K562 (cell line): ENCODE measurements at regions not wholly inside any gene's neighbourhood (a gene's known extent, or its start where the extent isn't known, plus 50 kb on each side); places are given as distances from the start of the nearest gene placed in this dataset.

Experiments
- ATAC-seq: fragments of 200-7000 bp; cut with Tn5 transposase; 3 replicates; pipeline ENCODE4 v1.9.1; 2020; ENCODE audit warnings: moderate library complexity
- BruUV-seq: library from RNA; stranded (reverse); fragments of 400-500 nt; replicated peaks from 2 replicates; lab custom pipeline; 2021; lab: Mats Ljungman, UMichigan
- CTCF ChIA-PET: fragments of 300-600 bp; formaldehyde crosslinking; extraction: SDS; loops from one replicate; lab custom pipeline; 2021; ENCODE audit warnings: low intra/inter-chr PET ratio; lab: Yijun Ruan, JAX
- POLR2A ChIA-PET: fragments of 300-600, 350-650 bp; sonication (Branson Sonifier 250); formaldehyde crosslinking; extraction: SDS; loops from one replicate; lab custom pipeline; 2021; ENCODE audit warnings: antibody characterized with exemption, inconsistent platforms; lab: Yijun Ruan, JAX
- DNase-seq, 4 experiments: peaks; one replicate each; pipeline versions ENCODE4 v3.0.0 to v3.0.0-alpha.2; 2011 to 2018; ENCODE audit warnings: low spot score in 3 of 4, mixed read lengths in 3 of 4; ENCODE audit errors: extremely low read depth in 1 of 4
- FAIRE-seq: peaks from 2 replicates; lab custom pipeline; 2011; peaks lifted over from hg19 to GRCh38; lab: Jason Lieb, UNC
- H2AFZ ChIP-seq: 2 replicates; pipeline ENCODE4 v1.6.0; 2011; ENCODE audit warnings: low read depth, low read length, control low read depth, inconsistent platforms
- H3K27ac ChIP-seq: fragments of 200-600 bp; 3 replicates; pipeline ENCODE4 v1.8.0; 2011; ENCODE audit warnings: low read depth, mild to moderate bottlenecking, control low read depth, inconsistent platforms, low read length, moderate library complexity, mixed read lengths; ENCODE audit errors: extremely low read depth
- H3K27me3 ChIP-seq, 2 experiments: fragments of 300-600 bp in 1 of 2; 2 replicates in 1 of 2; 3 replicates in 1 of 2; pipeline versions ENCODE4 v1.6.0 to v1.8.0; 2011; ENCODE audit warnings: inconsistent platforms in 2 of 2, low read length in 2 of 2, mild to moderate bottlenecking in 1 of 2, mixed read lengths in 1 of 2, moderate library complexity in 1 of 2; ENCODE audit not compliant: control insufficient read depth in 2 of 2, insufficient read depth in 2 of 2
- H3K36me3 ChIP-seq: fragments of 300-600 bp; 3 replicates; pipeline ENCODE4 v1.8.0; 2011; ENCODE audit warnings: mild to moderate bottlenecking, low read length, inconsistent platforms; ENCODE audit not compliant: control insufficient read depth, insufficient read depth
- H3K4me1 ChIP-seq, 2 experiments: fragments of 200-600 bp in 1 of 2; replicated peaks in 1 of 2; 2 replicates in 1 of 2; 3 replicates in 1 of 2; pipeline versions ENCODE4 v1.5.1 to v1.8.0; 2011; ENCODE audit warnings: inconsistent platforms in 2 of 2, low read length in 2 of 2, mild to moderate bottlenecking in 1 of 2, mixed read lengths in 1 of 2, moderate library complexity in 1 of 2; ENCODE audit not compliant: control insufficient read depth in 2 of 2, insufficient read depth in 2 of 2
- H3K4me2 ChIP-seq: 2 replicates; pipeline ENCODE4 v1.6.1; 2011; ENCODE audit warnings: low read length, control low read depth, inconsistent platforms, mixed read lengths; ENCODE audit not compliant: insufficient read depth
- H3K4me3 ChIP-seq: fragments of 200-600 bp; sonication (generic), shearing (Covaris generic); 2 replicates; pipeline ENCODE4 v1.5.1; 2016; ENCODE audit warnings: control low read depth, inconsistent platforms
- H3K79me2 ChIP-seq: fragments of 200-600 bp; 3 replicates; pipeline ENCODE4 v1.8.0; 2011; ENCODE audit warnings: low read length, inconsistent platforms; ENCODE audit not compliant: control insufficient read depth, insufficient read depth
- H3K9ac ChIP-seq, 2 experiments: 2 replicates each; pipeline versions ENCODE4 v1.6.0 to v1.6.1; 2011; ENCODE audit warnings: low read depth in 2 of 2, low read length in 2 of 2, control low read depth in 1 of 2, inconsistent platforms in 1 of 2, mild to moderate bottlenecking in 1 of 2, mixed read lengths in 1 of 2; ENCODE audit not compliant: insufficient read depth in 1 of 2
- H3K9me1 ChIP-seq: one replicate; pipeline ENCODE4 v1.6.0; 2011; ENCODE audit warnings: inconsistent platforms, mild to moderate bottlenecking, low read length, moderate library complexity; ENCODE audit not compliant: control insufficient read depth, insufficient read depth
- H3K9me3 ChIP-seq: replicated peaks from 2 replicates; pipeline ENCODE4 v1.5.1; 2011; ENCODE audit warnings: low read depth, low read length, inconsistent platforms; ENCODE audit not compliant: control insufficient read depth, insufficient read depth
- H4K20me1 ChIP-seq: replicated peaks from 2 replicates; pipeline ENCODE4 v1.6.1; 2011; ENCODE audit warnings: low read length, inconsistent platforms, mixed read lengths; ENCODE audit not compliant: control insufficient read depth, insufficient read depth
- ARHGAP35 ChIP-seq: fragments of 450-650 bp; IDR thresholded peaks from 2 replicates; pipeline ENCODE4 v1.6.1; 2018; ENCODE audit not compliant: partially characterized antibody
- COPS2 ChIP-seq: fragments of 450-650 bp; conservative IDR thresholded peaks from 2 replicates; pipeline ENCODE4 v1.6.1; 2016; ENCODE audit warnings: mild to moderate bottlenecking, moderate library complexity
- DACH1 ChIP-seq: fragments of 450-650 bp; IDR thresholded peaks from 2 replicates; pipeline ENCODE4 v1.6.1; 2018; ENCODE audit not compliant: partially characterized antibody
- DIDO1 ChIP-seq: fragments of 450-650 bp; IDR thresholded peaks from 2 replicates; pipeline ENCODE4 v1.6.1; 2016; ENCODE audit warnings: low read depth, missing biosample characterization, missing genetic modification characterization
- FOXA1 ChIP-seq: fragments of 450-650 bp; IDR thresholded peaks from 2 replicates; pipeline ENCODE4 v1.6.1; 2016; ENCODE audit warnings: mild to moderate bottlenecking, borderline replicate concordance
- FOXO4 ChIP-seq: fragments of 450-650 bp; formaldehyde crosslinking; IDR thresholded peaks from 2 replicates; pipeline ENCODE4 v1.4.0; 2020; ENCODE audit warnings: mild to moderate bottlenecking, moderate library complexity
- HEY1 ChIP-seq: fragments of 250-450 bp; sonication (Bioruptor Pico); IDR thresholded peaks from 2 replicates; pipeline ENCODE4 v1.5.0; 2020; ENCODE audit warnings: mild to moderate bottlenecking, moderate library complexity, borderline replicate concordance
- MYBL2 ChIP-seq, 2 experiments: fragments of 450-650 bp in 1 of 2; sonication (generic) in 1 of 2; formaldehyde crosslinking in 1 of 2; IDR thresholded peaks; 2 replicates each; pipeline versions ENCODE4 v1.6.1 to v1.8.1; 2017 to 2022; ENCODE audit warnings: borderline replicate concordance in 1 of 2, inconsistent platforms in 1 of 2, low read depth in 1 of 2, mild to moderate bottlenecking in 1 of 2, missing genetic modification reagents in 1 of 2, moderate library complexity in 1 of 2
- MYC ChIP-seq, 2 experiments: fragments of 250-450 bp in 1 of 2; sonication (Bioruptor Pico) in 1 of 2; IDR thresholded peaks; 2 replicates each; pipeline versions ENCODE4 v1.5.1 to v1.6.1; 2012 to 2021; ENCODE audit warnings: low read depth in 2 of 2, borderline replicate concordance in 1 of 2, improper control_type of control experiment in 1 of 2, low read length in 1 of 2, mild to moderate bottlenecking in 1 of 2, moderate library complexity in 1 of 2
- RBFOX2 ChIP-seq: fragments of 200-400 bp; formaldehyde crosslinking; IDR thresholded peaks from 2 replicates; pipeline ENCODE4 v1.6.1; 2017; ENCODE audit warnings: low read depth, mild to moderate bottlenecking, low read length, moderate library complexity
- THAP12 ChIP-seq: fragments of 250-450 bp; sonication (Bioruptor Pico); IDR thresholded peaks from 2 replicates; pipeline ENCODE4 v1.9.0; 2021; ENCODE audit warnings: mild to moderate bottlenecking, inconsistent platforms
- THAP7 ChIP-seq: fragments of 250-450 bp; sonication (Bioruptor Pico); IDR thresholded peaks from 2 replicates; pipeline ENCODE4 v1.5.0; 2021
- ZBTB8A ChIP-seq: fragments of 450-650 bp; IDR thresholded peaks from 2 replicates; pipeline ENCODE4 v1.6.1; 2018; ENCODE audit warnings: mild to moderate bottlenecking, moderate library complexity; ENCODE audit not compliant: partially characterized antibody
- ZFP36 ChIP-seq: fragments of 150-350 bp; IDR thresholded peaks from 2 replicates; pipeline ENCODE4 v1.6.1; 2018; ENCODE audit warnings: low read length, low read depth; ENCODE audit not compliant: partially characterized antibody
- ZNF584 ChIP-seq: fragments of 200-800 bp; sonication (Bioruptor generic); IDR thresholded peaks from 2 replicates; pipeline ENCODE4 v1.6.1; 2016; ENCODE audit warnings: low read depth, mild to moderate bottlenecking, missing genetic modification characterization, missing compliant biosample characterization
- ZNF75A ChIP-seq: fragments of 450-650 bp; formaldehyde crosslinking; IDR thresholded peaks from 2 replicates; pipeline ENCODE4 v1.4.0; 2020; ENCODE audit warnings: mild to moderate bottlenecking
- WGBS: fragments of 100-300 bp; shearing (Covaris generic); methylation state at CpG from one replicate; pipeline ENCODE4 v1.1.6; 2016; ENCODE audit warnings: low coverage, mixed read lengths; ENCODE audit not compliant: insufficient coverage; ENCODE audit errors: missing lambda C conversion rate; 5-methylcytosine and 5-hydroxymethylcytosine counted together
- in situ Hi-C: fragments of 300-500 bp; cut with MboI; formaldehyde crosslinking; loops from 4 replicates; pipeline ENCODE4 v1.15.0; 2018; ENCODE audit warnings: inconsistent platforms, mixed read lengths
- intact Hi-C: fragments of 100-400 bp; cut with micrococcal nuclease; formaldehyde crosslinking; loops from 2 replicates; pipeline ENCODE4 v1.14.2; 2022

- TF ChIP-seq DIDO1: no peak
- no peak for TF ChIP-seq DACH1
- TF ChIP-seq FOXO4: no peak
- TF ChIP-seq HEY1 (CRISPR knock-in tag): no peak
- no peak for TF ChIP-seq THAP12 (CRISPR knock-in tag)
- no peak for TF ChIP-seq RBFOX2
These were observed 83.9 kb upstream of the TMEM178A start (continued) for GRCh38 chr2:39581866-39582265.

- no peaks in the 10 kb centered on the region for H3K9me1 ChIP-seq
- ChIA-PET CTCF (no interaction called here), POLR2A (no interaction called here)
- FAIRE-seq: no peak
- H3K36me3 ChIP-seq: no peaks in the 10 kb centered on the region
- H3K4me2 ChIP-seq: no peak overlapping the region
- intact Hi-C loops: no loop called here
- WGBS: 7% methylated on average over 2 of the region's 2 CpGs
- no peaks in the 10 kb centered on the region for H3K79me2 ChIP-seq
- no peak overlapping the region for H3K27ac ChIP-seq
- ATAC-seq: no peak
- peaks cover 2% of the 10 kb centered on the region for H3K9me3 ChIP-seq
- no peak overlapping the region for H3K4me3 ChIP-seq
- in situ Hi-C loops: loop anchor here (25.0 kb wide), 1 partner anchor 854 kb away; no protein-coding TSS in a partner anchor
- no peaks in the 10 kb centered on the region for H3K27me3 ChIP-seq
- H2AFZ ChIP-seq: no peak overlapping the region
- BruUV-seq: no TSS peak
- DNase-seq: no peak
- H3K4me1 ChIP-seq: no peaks in the 10 kb centered on the region
- H3K9ac ChIP-seq: no peak overlapping the region
- no peaks in the 10 kb centered on the region for H4K20me1 ChIP-seq
- no peak for TF ChIP-seq COPS2
- TF ChIP-seq FOXA1: no peak
- no peak for TF ChIP-seq ZBTB8A
- TF ChIP-seq ARHGAP35: no peak
- no peak for TF ChIP-seq ZNF584 (CRISPR knock-in tag)
- TF ChIP-seq MYBL2 (IDR thresholded peaks at IDR 0.05; ENCODE audit: low read depth): no peak
- TF ChIP-seq MYBL2 (CRISPR knock-in tag; IDR thresholded peaks at IDR 0.05; ENCODE audit: borderline replicate concordance): no peak
- TF ChIP-seq MYC (IDR thresholded peaks at IDR 0.05; ENCODE audit: low read depth, low read length): no peak
- TF ChIP-seq MYC (CRISPR knock-in tag; IDR thresholded peaks at IDR 0.05; ENCODE audit: borderline replicate concordance, low read depth): no peak
- TF ChIP-seq ZNF75A: no peak
- TF ChIP-seq THAP7 (CRISPR knock-in tag): no peak
- no peak for TF ChIP-seq ZFP36
These were observed 82.5 kb upstream of the TMEM178A start for GRCh38 chr2:39583213-39583612.
